ENCODE measurements at regions not wholly inside any gene's neighbourhood (a gene's known extent, or its start where the extent isn't known, plus 50 kb on each side); places are given as distances from the start of the nearest gene placed in this dataset.

DNA sequence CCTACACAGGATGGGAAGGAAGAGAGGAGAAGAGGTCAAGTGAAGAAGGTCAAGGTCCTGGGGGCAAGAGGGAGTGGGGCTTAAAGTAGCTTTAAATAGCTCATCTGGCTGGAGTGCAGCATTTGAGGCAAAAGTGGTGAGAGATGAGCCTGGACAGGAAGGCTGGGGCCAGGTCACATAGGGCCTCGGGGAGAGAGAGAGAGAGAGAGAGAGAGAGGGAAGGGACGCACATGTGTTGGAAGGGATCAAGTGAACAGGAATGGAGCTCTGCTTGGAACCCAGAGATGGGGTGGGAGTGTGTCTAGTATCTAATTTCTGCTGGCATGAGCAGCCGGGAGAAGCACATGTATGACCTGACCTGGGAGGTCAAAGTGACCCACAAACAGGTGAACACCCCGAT lies 407.5 kb downstream of the MED13L start:
- Histone ChIP-seq H3K36me3 (ENCODE audit: insufficient read depth, low read length) (no peaks in the 10 kb centered on the region), H3K4me3 (ENCODE audit: low read length) (no peak overlapping the region), H3K4me2 (ENCODE audit: low read length) (no peak overlapping the region), H3K9me3 (ENCODE audit: low read length) (no peaks in the 10 kb centered on the region), H3K27ac (ENCODE audit: low read length) (no peak overlapping the region), H3F3A (ENCODE audit: insufficient read depth, low read length, poor library complexity, severe bottlenecking) (no peaks in the 10 kb centered on the region), H4K20me1 (ENCODE audit: insufficient read depth) (no peaks in the 10 kb centered on the region), H3K9ac (ENCODE audit: low read length) (no peak overlapping the region), H2AFZ (ENCODE audit: low read depth, low read length) (no peak overlapping the region), H3K9me2 (ENCODE audit: insufficient read depth, low read length) (no peaks in the 10 kb centered on the region), H3K79me2 (replicated peaks; ENCODE audit: insufficient read depth, low read length) (no peaks in the 10 kb centered on the region), H3K27me3 (ENCODE audit: insufficient read depth, low read depth, low read length) (no peaks in the 10 kb centered on the region)
- TF ChIP-seq, protein P1, sequence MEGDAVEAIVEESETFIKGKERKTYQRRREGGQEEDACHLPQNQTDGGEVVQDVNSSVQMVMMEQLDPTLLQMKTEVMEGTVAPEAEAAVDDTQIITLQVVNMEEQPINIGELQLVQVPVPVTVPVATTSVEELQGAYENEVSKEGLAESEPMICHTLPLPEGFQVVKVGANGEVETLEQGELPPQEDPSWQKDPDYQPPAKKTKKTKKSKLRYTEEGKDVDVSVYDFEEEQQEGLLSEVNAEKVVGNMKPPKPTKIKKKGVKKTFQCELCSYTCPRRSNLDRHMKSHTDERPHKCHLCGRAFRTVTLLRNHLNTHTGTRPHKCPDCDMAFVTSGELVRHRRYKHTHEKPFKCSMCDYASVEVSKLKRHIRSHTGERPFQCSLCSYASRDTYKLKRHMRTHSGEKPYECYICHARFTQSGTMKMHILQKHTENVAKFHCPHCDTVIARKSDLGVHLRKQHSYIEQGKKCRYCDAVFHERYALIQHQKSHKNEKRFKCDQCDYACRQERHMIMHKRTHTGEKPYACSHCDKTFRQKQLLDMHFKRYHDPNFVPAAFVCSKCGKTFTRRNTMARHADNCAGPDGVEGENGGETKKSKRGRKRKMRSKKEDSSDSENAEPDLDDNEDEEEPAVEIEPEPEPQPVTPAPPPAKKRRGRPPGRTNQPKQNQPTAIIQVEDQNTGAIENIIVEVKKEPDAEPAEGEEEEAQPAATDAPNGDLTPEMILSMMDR (IDR thresholded peaks at IDR 0.05; ENCODE audit: poor library complexity, severe bottlenecking) = no peak
- TF ChIP-seq POLR2AphosphoS5 (IDR thresholded peaks at IDR 0.05) = no peak
- no peak for TF ChIP-seq EP300 (conservative IDR thresholded peaks at IDR 0.05; ENCODE audit: poor library complexity, severe bottlenecking)
- TF ChIP-seq, protein P2, sequence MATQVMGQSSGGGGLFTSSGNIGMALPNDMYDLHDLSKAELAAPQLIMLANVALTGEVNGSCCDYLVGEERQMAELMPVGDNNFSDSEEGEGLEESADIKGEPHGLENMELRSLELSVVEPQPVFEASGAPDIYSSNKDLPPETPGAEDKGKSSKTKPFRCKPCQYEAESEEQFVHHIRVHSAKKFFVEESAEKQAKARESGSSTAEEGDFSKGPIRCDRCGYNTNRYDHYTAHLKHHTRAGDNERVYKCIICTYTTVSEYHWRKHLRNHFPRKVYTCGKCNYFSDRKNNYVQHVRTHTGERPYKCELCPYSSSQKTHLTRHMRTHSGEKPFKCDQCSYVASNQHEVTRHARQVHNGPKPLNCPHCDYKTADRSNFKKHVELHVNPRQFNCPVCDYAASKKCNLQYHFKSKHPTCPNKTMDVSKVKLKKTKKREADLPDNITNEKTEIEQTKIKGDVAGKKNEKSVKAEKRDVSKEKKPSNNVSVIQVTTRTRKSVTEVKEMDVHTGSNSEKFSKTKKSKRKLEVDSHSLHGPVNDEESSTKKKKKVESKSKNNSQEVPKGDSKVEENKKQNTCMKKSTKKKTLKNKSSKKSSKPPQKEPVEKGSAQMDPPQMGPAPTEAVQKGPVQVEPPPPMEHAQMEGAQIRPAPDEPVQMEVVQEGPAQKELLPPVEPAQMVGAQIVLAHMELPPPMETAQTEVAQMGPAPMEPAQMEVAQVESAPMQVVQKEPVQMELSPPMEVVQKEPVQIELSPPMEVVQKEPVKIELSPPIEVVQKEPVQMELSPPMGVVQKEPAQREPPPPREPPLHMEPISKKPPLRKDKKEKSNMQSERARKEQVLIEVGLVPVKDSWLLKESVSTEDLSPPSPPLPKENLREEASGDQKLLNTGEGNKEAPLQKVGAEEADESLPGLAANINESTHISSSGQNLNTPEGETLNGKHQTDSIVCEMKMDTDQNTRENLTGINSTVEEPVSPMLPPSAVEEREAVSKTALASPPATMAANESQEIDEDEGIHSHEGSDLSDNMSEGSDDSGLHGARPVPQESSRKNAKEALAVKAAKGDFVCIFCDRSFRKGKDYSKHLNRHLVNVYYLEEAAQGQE (IDR thresholded peaks at IDR 0.05; ENCODE audit: borderline replicate concordance) = no peak
- TF ChIP-seq MXI1 (conservative IDR thresholded peaks at IDR 0.05; ENCODE audit: poor library complexity, severe bottlenecking) = no peak
- no peak for TF ChIP-seq TAF1 (IDR thresholded peaks at IDR 0.05; ENCODE audit: low read depth)
- no peak for TF ChIP-seq SMC3 (conservative IDR thresholded peaks at IDR 0.05; ENCODE audit: poor library complexity)
- TF ChIP-seq RAD21 (conservative IDR thresholded peaks at IDR 0.05) = no peak
- TF ChIP-seq EZH2 (IDR thresholded peaks at IDR 0.05; ENCODE audit: borderline replicate concordance, insufficient read depth, low read length, poor library complexity, severe bottlenecking) = no peak

DNA sequence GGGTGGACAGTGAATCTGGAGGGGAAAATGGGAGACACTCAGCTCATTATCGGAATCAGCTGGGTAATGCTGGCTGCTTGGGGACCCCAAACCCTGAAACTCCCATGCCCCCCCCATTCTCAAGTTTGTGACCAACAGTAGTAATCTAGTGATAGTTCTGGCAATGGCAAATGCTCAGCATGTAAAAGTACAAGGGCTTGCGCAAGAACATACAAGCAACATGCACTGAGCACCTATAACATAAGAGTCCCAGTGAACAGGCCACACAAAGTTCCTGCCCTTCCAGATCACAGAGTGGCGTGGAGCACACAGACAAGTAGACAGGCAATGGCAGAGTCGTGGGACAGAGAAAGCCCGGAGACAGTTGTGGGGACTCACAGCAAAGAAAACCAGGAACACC lies 407.9 kb downstream of the MED13L start:
- TF ChIP-seq RAD21 (conservative IDR thresholded peaks at IDR 0.05) (no peak), SMC3 (conservative IDR thresholded peaks at IDR 0.05; ENCODE audit: poor library complexity) (no peak), EZH2 (IDR thresholded peaks at IDR 0.05; ENCODE audit: borderline replicate concordance, insufficient read depth, low read length, poor library complexity, severe bottlenecking) (no peak), EP300 (conservative IDR thresholded peaks at IDR 0.05; ENCODE audit: poor library complexity, severe bottlenecking) (no peak), POLR2AphosphoS5 (IDR thresholded peaks at IDR 0.05) (no peak), MXI1 (conservative IDR thresholded peaks at IDR 0.05; ENCODE audit: poor library complexity, severe bottlenecking) (no peak), TAF1 (IDR thresholded peaks at IDR 0.05; ENCODE audit: low read depth) (no peak)
- TF ChIP-seq, protein P2 (IDR thresholded peaks at IDR 0.05; ENCODE audit: borderline replicate concordance) = no peak
- TF ChIP-seq, protein P1 (IDR thresholded peaks at IDR 0.05; ENCODE audit: poor library complexity, severe bottlenecking) = no peak
- no peaks in the 10 kb centered on the region for H3K36me3 ChIP-seq (ENCODE audit: insufficient read depth, low read length)
- H3K9ac ChIP-seq (ENCODE audit: low read length) = no peak overlapping the region
- H3K79me2 ChIP-seq (replicated peaks; ENCODE audit: insufficient read depth, low read length) = no peaks in the 10 kb centered on the region
- no peak overlapping the region for H2AFZ ChIP-seq (ENCODE audit: low read depth, low read length)
- no peaks in the 10 kb centered on the region for H3K9me3 ChIP-seq (ENCODE audit: low read length)
- no peaks in the 10 kb centered on the region for H3K9me2 ChIP-seq (ENCODE audit: insufficient read depth, low read length)
- no peaks in the 10 kb centered on the region for H3F3A ChIP-seq (ENCODE audit: insufficient read depth, low read length, poor library complexity, severe bottlenecking)
- no peak overlapping the region for H3K27ac ChIP-seq (ENCODE audit: low read length)
- no peak overlapping the region for H3K4me3 ChIP-seq (ENCODE audit: low read length)
- H4K20me1 ChIP-seq (ENCODE audit: insufficient read depth) = no peaks in the 10 kb centered on the region
- no peak overlapping the region for H3K4me2 ChIP-seq (ENCODE audit: low read length)
- no peaks in the 10 kb centered on the region for H3K27me3 ChIP-seq (ENCODE audit: insufficient read depth, low read depth, low read length)
